ENCODE measurements at regions not wholly inside any gene's neighbourhood (a gene's known extent, or its start where the extent isn't known, plus 50 kb on each side); places are given as distances from the start of the nearest gene placed in this dataset.

GRCh38 chr3:193779933-193780332 lies 186.9 kb downstream of the OPA1 start:
- Histone ChIP-seq H3F3A (replicated peaks; ENCODE audit: low read depth) (peaks cover 6% of the 10 kb centered on the region; the same call in 1 of the 2 replicates), H3K4me2 (no peak overlapping the region), H3K4me3 (no peak overlapping the region), H3K27ac (ENCODE audit: low read depth) (no peak overlapping the region), H3K4me1 (ENCODE audit: insufficient read depth) (peaks cover 32% of the 10 kb centered on the region), H3K36me3 (ENCODE audit: insufficient read depth) (no peaks in the 10 kb centered on the region), H3K9me2 (ENCODE audit: insufficient read depth) (no peaks in the 10 kb centered on the region), H3K79me2 (replicated peaks; ENCODE audit: insufficient read depth) (no peaks in the 10 kb centered on the region), H2AFZ (no peak overlapping the region), H3K27me3 (ENCODE audit: insufficient read depth) (peaks cover 37% of the 10 kb centered on the region), H4K20me1 (replicated peaks; ENCODE audit: insufficient read depth) (no peaks in the 10 kb centered on the region)
- H3K9me3 Mint-ChIP-seq: no peaks in the 10 kb centered on the region
- H3K27me3 Mint-ChIP-seq (ENCODE audit: insufficient read depth, low read depth, poor library complexity): peaks cover 14% of the 10 kb centered on the region
- TF ChIP-seq POLR2AphosphoS5 (IDR thresholded peaks at IDR 0.05; ENCODE audit: low read depth) (no peak), NANOG (IDR thresholded peaks at IDR 0.05; ENCODE audit: borderline replicate concordance) (no peak), CREB1 (CRISPR knock-in tag; IDR thresholded peaks at IDR 0.05; ENCODE audit: low read depth) (no peak), EZH2phosphoT487 (IDR thresholded peaks at IDR 0.05; ENCODE audit: unreplicated experiment) (no peak)
- peaks cover 59% of the 10 kb centered on the region for H3K4me1 Mint-ChIP-seq
- H3K4me3 Mint-ChIP-seq: no peak overlapping the region
- ATAC-seq (no peak), DNase-seq (ENCODE audit: low spot score) (no peak)
- H3K36me3 Mint-ChIP-seq (ENCODE audit: low read depth): peaks cover under 1% of the 10 kb centered on the region; the same call in 1 of the 3 replicates
- no peak overlapping the region for H3K27ac Mint-ChIP-seq

GRCh38 chr3:193780397-193780796 lies 187.4 kb downstream of the OPA1 start:
- Mint-ChIP-seq H3K27me3 (ENCODE audit: insufficient read depth, low read depth, poor library complexity) (peaks cover 14% of the 10 kb centered on the region), H3K4me1 (peaks cover 55% of the 10 kb centered on the region), H3K4me3 (no peak overlapping the region), H3K36me3 (ENCODE audit: low read depth) (peaks cover 5% of the 10 kb centered on the region; the same call in 1 of the 3 replicates), H3K27ac (no peak overlapping the region), H3K9me3 (no peaks in the 10 kb centered on the region; the same call in 2 of the 3 replicates)
- H3K4me1 ChIP-seq (ENCODE audit: insufficient read depth): peaks cover 27% of the 10 kb centered on the region
- DNase-seq (ENCODE audit: low spot score): no peak
- no peak overlapping the region for H3K4me2 ChIP-seq
- no peaks in the 10 kb centered on the region for H3K9me2 ChIP-seq (ENCODE audit: insufficient read depth)
- no peak overlapping the region for H2AFZ ChIP-seq
- TF ChIP-seq EZH2phosphoT487 (IDR thresholded peaks at IDR 0.05; ENCODE audit: unreplicated experiment): no peak
- no peak for TF ChIP-seq POLR2AphosphoS5 (IDR thresholded peaks at IDR 0.05; ENCODE audit: low read depth)
- TF ChIP-seq NANOG (IDR thresholded peaks at IDR 0.05; ENCODE audit: borderline replicate concordance): no peak
- TF ChIP-seq STAT1 (IDR thresholded peaks at IDR 0.05; ENCODE audit: unreplicated experiment): no peak
- TF ChIP-seq, protein P1, sequence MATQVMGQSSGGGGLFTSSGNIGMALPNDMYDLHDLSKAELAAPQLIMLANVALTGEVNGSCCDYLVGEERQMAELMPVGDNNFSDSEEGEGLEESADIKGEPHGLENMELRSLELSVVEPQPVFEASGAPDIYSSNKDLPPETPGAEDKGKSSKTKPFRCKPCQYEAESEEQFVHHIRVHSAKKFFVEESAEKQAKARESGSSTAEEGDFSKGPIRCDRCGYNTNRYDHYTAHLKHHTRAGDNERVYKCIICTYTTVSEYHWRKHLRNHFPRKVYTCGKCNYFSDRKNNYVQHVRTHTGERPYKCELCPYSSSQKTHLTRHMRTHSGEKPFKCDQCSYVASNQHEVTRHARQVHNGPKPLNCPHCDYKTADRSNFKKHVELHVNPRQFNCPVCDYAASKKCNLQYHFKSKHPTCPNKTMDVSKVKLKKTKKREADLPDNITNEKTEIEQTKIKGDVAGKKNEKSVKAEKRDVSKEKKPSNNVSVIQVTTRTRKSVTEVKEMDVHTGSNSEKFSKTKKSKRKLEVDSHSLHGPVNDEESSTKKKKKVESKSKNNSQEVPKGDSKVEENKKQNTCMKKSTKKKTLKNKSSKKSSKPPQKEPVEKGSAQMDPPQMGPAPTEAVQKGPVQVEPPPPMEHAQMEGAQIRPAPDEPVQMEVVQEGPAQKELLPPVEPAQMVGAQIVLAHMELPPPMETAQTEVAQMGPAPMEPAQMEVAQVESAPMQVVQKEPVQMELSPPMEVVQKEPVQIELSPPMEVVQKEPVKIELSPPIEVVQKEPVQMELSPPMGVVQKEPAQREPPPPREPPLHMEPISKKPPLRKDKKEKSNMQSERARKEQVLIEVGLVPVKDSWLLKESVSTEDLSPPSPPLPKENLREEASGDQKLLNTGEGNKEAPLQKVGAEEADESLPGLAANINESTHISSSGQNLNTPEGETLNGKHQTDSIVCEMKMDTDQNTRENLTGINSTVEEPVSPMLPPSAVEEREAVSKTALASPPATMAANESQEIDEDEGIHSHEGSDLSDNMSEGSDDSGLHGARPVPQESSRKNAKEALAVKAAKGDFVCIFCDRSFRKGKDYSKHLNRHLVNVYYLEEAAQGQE (IDR thresholded peaks at IDR 0.05; ENCODE audit: unreplicated experiment): no peak
- no peak for TF ChIP-seq CREB1 (CRISPR knock-in tag; IDR thresholded peaks at IDR 0.05; ENCODE audit: low read depth)
- TF ChIP-seq EZH2 (IDR thresholded peaks at IDR 0.05; ENCODE audit: low read depth, unreplicated experiment): no peak
- TF ChIP-seq, protein P2, sequence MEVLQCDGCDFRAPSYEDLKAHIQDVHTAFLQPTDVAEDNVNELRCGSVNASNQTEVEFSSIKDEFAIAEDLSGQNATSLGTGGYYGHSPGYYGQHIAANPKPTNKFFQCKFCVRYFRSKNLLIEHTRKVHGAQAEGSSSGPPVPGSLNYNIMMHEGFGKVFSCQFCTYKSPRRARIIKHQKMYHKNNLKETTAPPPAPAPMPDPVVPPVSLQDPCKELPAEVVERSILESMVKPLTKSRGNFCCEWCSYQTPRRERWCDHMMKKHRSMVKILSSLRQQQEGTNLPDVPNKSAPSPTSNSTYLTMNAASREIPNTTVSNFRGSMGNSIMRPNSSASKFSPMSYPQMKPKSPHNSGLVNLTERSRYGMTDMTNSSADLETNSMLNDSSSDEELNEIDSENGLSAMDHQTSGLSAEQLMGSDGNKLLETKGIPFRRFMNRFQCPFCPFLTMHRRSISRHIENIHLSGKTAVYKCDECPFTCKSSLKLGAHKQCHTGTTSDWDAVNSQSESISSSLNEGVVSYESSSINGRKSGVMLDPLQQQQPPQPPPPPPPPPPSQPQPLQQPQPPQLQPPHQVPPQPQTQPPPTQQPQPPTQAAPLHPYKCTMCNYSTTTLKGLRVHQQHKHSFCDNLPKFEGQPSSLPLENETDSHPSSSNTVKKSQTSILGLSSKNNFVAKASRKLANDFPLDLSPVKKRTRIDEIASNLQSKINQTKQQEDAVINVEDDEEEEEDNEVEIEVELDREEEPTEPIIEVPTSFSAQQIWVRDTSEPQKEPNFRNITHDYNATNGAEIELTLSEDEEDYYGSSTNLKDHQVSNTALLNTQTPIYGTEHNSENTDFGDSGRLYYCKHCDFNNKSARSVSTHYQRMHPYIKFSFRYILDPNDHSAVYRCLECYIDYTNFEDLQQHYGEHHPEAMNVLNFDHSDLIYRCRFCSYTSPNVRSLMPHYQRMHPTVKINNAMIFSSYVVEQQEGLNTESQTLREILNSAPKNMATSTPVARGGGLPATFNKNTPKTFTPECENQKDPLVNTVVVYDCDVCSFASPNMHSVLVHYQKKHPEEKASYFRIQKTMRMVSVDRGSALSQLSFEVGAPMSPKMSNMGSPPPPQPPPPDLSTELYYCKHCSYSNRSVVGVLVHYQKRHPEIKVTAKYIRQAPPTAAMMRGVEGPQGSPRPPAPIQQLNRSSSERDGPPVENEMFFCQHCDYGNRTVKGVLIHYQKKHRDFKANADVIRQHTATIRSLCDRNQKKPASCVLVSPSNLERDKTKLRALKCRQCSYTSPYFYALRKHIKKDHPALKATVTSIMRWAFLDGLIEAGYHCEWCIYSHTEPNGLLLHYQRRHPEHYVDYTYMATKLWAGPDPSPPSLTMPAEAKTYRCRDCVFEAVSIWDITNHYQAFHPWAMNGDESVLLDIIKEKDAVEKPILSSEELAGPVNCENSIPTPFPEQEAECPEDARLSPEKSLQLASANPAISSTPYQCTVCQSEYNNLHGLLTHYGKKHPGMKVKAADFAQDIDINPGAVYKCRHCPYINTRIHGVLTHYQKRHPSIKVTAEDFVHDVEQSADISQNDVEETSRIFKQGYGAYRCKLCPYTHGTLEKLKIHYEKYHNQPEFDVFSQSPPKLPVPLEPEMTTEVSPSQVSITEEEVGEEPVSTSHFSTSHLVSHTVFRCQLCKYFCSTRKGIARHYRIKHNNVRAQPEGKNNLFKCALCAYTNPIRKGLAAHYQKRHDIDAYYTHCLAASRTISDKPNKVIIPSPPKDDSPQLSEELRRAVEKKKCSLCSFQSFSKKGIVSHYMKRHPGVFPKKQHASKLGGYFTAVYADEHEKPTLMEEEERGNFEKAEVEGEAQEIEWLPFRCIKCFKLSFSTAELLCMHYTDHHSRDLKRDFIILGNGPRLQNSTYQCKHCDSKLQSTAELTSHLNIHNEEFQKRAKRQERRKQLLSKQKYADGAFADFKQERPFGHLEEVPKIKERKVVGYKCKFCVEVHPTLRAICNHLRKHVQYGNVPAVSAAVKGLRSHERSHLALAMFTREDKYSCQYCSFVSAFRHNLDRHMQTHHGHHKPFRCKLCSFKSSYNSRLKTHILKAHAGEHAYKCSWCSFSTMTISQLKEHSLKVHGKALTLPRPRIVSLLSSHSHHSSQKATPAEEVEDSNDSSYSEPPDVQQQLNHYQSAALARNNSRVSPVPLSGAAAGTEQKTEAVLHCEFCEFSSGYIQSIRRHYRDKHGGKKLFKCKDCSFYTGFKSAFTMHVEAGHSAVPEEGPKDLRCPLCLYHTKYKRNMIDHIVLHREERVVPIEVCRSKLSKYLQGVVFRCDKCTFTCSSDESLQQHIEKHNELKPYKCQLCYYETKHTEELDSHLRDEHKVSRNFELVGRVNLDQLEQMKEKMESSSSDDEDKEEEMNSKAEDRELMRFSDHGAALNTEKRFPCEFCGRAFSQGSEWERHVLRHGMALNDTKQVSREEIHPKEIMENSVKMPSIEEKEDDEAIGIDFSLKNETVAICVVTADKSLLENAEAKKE (CRISPR knock-in tag; IDR thresholded peaks at IDR 0.05): no peak
- no peaks in the 10 kb centered on the region for H3K36me3 ChIP-seq (ENCODE audit: insufficient read depth)
- H4K20me1 ChIP-seq (replicated peaks; ENCODE audit: insufficient read depth): no peaks in the 10 kb centered on the region
- no peak overlapping the region for H3K4me3 ChIP-seq
- H3K27me3 ChIP-seq (ENCODE audit: insufficient read depth): peaks cover 35% of the 10 kb centered on the region; the same call in 1 of the 2 replicates
- no peaks in the 10 kb centered on the region for H3K79me2 ChIP-seq (replicated peaks; ENCODE audit: insufficient read depth)
- no peak; the same call in 2 of the 3 replicates for ATAC-seq
- no peak overlapping the region for H3K27ac ChIP-seq (ENCODE audit: low read depth)
- H3F3A ChIP-seq (replicated peaks; ENCODE audit: low read depth): peaks cover 4% of the 10 kb centered on the region; the same call in 1 of the 2 replicates
